NCI-H1930 (cell line): ENCODE measurements at regions not wholly inside any gene's neighbourhood (a gene's known extent, or its start where the extent isn't known, plus 50 kb on each side); places are given as distances from the start of the nearest gene placed in this dataset.

Experiments
- DNase-seq, 2 experiments: peaks; one replicate each; lab custom pipeline; 2025; lab: John Stamatoyannopoulos, UW

DNA sequence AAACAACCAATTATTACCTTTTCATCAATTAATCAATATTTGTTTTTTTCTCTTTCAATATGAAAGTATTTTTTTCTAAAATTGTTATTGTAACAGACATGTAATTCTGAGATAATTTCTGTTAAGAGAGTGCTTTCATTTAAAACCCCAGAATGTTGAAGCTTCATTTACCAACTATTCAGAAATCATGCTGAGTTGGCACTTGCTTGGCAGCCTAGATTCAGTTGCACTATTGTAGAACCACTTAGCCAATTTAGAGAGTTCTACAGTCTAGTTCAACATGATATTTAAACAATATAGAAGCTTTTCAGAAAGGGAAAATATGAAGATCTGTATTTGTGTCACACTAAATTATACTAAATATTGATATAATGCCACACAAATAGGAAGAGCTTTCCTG, 56.1 kb upstream of the NKAIN2 start:
- peak in 1 of 2 experiments; percentile 48 for DNase-seq

DNA sequence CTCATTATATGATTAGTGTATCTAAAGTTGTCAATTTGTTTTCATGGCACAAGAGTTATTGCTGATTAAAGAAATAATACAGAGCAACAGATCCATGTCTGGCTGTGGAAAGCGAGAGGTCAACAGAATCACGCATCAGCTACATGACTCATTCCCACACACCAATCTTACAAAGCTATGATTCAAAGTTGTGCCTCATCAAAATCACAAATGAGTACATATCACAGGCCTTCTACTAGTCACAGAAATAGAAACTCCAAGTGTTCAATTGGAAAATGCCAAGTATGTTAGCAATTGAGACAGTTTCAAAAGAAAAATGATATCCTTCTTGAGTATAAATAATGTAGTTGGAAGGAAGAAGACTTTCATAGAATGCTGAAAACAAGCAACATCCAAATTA, 57.8 kb upstream of the NKAIN2 start:
- DNase-seq: no peak

DNA sequence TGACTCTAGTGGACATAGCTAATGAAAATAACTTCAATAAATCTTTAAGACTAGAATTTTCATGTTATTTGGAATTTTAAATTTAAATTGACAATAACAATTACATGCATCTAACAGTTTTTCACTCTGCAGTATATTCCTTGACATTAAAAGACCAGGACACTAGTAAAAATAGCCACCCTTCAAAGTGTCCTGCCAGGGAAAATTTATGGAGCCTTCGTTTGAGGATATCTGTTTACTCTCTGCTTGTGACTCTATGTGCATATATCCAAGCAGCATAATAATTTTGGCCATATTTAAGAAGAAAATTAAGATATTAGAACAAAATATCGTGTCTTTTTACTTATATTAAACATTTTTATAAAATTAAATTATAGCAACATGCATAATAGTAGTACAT, 58.8 kb upstream of the NKAIN2 start:
- no peak for DNase-seq

DNA sequence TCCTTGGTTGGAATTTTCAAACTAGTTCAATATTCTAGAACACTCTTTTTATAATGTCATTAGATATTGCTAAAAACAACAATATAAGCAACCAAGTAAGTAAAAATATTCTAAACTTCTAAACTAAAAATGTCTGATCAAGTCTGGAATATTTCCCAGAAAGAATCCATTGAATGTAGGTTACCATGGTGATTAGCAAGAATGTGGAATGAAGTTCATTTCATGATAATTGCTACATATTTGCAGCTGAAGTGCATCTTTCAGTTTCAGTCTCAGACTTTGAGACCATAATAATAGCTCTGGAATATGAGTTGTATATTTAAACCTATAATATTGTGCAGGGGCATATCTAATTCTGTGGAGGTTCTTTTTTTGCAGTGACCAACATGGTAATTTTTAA, 61.0 kb upstream of the NKAIN2 start:
- no peak for DNase-seq

DNA sequence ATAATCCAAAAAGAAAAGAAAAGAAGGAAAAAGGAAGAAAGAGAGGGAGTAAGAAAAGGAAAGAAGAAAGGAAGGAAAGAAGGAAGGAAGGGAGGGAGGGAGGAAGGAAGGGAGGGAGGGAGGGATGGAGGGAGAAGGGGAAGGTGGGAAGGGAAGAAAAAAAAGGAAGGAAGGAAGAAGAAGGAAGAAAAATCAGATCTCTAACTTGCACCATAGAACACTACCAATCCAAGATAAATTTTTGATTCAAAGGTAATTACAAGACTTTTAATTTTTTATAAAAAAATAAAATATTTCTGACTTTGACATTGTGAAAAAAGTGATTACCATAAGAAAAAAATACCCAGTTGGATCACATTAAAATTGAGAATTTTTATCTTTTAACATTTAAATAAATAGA, 70.5 kb upstream of the NKAIN2 start:
- DNase-seq: no peak

DNA sequence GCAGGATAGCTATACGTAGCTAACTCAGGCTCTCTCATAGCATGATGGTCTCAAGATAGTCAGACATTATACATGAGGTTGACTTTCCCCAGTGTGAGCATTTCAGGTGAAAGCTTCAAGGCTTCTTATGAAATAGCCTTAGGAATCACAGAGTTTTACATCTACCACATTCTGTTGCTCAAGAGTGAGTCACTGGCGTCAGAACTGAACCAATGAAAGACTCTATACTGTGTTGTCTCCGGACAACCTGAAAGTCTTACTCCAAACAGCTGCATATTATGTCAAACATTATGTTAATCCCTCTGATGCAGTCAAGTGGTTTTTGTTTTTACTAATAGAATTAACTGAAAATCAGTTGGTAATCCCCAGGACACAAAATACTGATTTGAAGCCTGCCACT, 79.8 kb upstream of the TRDN start:
- no peak for DNase-seq

DNA sequence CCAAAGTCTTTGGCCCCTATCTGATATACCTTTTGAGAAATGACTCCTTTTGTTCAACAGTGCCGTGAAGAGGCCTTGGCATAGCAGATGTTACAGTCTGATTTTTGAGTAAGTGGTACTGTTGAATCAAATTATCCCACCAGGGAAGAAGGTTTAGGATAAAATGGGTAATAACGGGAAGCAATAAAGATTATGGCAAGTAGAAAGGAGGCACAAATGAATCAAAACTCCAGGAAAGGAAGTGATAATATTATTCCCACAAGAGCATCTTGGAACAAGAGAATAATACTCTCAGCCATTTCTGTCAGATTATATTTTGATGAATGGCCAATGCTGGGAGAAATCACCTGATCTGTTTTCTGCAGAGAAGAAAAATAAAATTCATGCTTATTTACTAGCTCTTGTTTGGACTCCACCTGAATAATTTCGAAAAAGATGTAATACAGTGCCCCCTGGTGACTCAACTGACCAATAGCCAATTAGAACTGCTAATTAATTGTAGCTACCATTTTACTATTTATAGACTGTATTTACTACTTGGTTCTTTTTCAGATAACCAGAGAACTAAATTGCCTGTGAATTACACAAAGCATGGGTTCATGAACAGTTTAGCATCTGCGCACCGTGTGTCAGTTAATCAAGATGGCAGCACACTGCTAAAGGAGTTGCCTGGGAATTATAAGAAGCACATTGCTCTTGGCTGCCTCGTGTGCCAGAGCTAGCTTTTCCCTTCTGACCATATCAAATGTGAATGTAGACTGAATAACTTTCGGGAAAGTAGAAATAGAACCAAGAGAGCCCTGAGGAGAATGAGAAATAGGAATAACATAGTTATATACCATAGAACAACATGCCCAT, 78.5 kb upstream of the TRDN start:
- DNase-seq: no peak

DNA sequence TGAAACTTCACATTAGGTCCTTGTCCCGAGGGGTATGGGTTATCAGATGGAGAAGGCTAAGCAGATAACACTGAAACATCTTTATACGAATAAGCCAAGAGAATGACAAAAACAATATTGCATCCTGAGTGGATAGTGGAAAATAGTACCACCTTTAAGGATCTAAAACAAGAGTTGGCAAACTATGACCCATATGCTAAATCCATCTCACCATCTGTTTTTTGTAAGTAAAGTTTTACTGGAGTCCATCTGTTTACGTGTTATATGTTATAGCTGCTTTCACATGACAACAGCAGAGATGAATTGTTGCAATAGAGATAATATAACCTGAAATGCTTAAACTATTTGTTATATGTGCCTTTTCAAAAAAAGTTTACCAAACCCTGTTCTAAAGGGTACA, 76.1 kb upstream of the TRDN start:
- DNase-seq: no peak

DNA sequence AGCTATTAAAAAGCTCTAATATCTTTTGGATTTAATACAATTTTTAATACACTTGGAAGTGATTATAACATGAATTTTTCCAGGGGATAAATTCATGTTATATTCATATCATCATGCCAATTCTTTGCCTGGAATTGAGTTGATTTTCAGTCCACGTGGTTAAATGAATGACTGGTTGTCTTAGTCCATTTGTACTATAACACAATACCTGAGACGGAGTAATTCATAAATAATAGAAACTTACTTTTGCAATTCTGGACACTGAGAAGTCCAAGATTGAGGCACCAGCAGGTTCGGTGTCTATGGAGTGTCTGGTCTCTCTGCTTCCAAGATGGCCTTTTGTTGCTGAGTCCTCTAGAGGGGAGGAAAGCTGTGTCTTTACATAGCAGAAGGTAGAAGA, 66.2 kb upstream of the TRDN start:
- no peak for DNase-seq

DNA sequence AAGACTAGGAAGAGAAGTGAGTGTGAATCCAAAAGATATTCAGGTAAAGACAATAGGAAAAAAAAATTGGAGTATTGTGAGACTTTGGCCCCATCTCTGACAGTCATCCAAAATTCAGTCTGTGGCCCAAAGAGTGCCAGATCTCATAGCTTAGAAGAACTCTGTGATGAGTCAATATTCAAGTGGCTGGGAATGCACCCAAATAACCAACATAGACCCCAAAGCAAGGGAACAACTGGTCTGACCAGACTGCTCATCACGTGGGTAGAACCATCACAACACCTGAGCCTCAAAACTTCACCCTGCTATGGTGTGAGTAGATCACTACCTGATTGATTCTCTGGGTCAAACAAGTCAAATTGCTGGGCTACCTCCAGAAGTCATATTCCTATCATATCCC, 51.1 kb upstream of the TRDN start:
- no peak for DNase-seq
